ENCODE measurements at regions not wholly inside any gene's neighbourhood (a gene's known extent, or its start where the extent isn't known, plus 50 kb on each side); places are given as distances from the start of the nearest gene placed in this dataset.

- no peak overlapping the region for H3K9ac ChIP-seq (ENCODE audit: low read length)
- no peaks in the 10 kb centered on the region for H3K9me2 ChIP-seq (replicated peaks; ENCODE audit: insufficient read depth, low read length)
- no peaks in the 10 kb centered on the region for H4K20me1 ChIP-seq (ENCODE audit: low read depth, low read length)
- H3K9me3 ChIP-seq (ENCODE audit: insufficient read depth, low read length), result no peaks in the 10 kb centered on the region
- H2AFZ ChIP-seq (ENCODE audit: low read depth, low read length, severe bottlenecking), result no peak overlapping the region
- no peak for TF ChIP-seq CTCF (IDR thresholded peaks at IDR 0.05; ENCODE audit: insufficient read depth, low read length, poor library complexity, severe bottlenecking)
- no peak for TF ChIP-seq EZH2phosphoT487 (conservative IDR thresholded peaks at IDR 0.05; ENCODE audit: low read length)
- no peaks in the 10 kb centered on the region for H3K36me3 ChIP-seq (ENCODE audit: low read length)
- no peak overlapping the region for H3K27ac ChIP-seq (ENCODE audit: low read depth, low read length)
- no peaks in the 10 kb centered on the region for H3K27me3 ChIP-seq (ENCODE audit: low read length)
- H3K4me2 ChIP-seq (ENCODE audit: low read depth, low read length, poor library complexity, severe bottlenecking), result no peak overlapping the region
- no peak overlapping the region for H3K4me3 ChIP-seq (ENCODE audit: insufficient read depth, low read length, poor library complexity, severe bottlenecking)
- no peaks in the 10 kb centered on the region for H3F3A ChIP-seq (ENCODE audit: insufficient read depth)
- H3K79me2 ChIP-seq (ENCODE audit: insufficient read depth, low read length), result no peaks in the 10 kb centered on the region
These were observed 172.5 kb upstream of the JARID2 start for GRCh38 chr6:15073344-15073789.

GRCh38 chr6:15073883-15074465 is 171.9 kb upstream of the JARID2 start:
- Histone ChIP-seq H3K27me3 (ENCODE audit: low read length) (no peaks in the 10 kb centered on the region), H3K79me2 (ENCODE audit: insufficient read depth, low read length) (no peaks in the 10 kb centered on the region), H3K36me3 (ENCODE audit: low read length) (no peaks in the 10 kb centered on the region), H3K9ac (ENCODE audit: low read length) (no peak overlapping the region), H3K4me2 (ENCODE audit: low read depth, low read length, poor library complexity, severe bottlenecking) (no peak overlapping the region), H3F3A (ENCODE audit: insufficient read depth) (no peaks in the 10 kb centered on the region), H3K9me3 (ENCODE audit: insufficient read depth, low read length) (no peaks in the 10 kb centered on the region), H3K9me2 (replicated peaks; ENCODE audit: insufficient read depth, low read length) (no peaks in the 10 kb centered on the region), H2AFZ (ENCODE audit: low read depth, low read length, severe bottlenecking) (no peak overlapping the region), H4K20me1 (ENCODE audit: low read depth, low read length) (no peaks in the 10 kb centered on the region), H3K4me3 (ENCODE audit: insufficient read depth, low read length, poor library complexity, severe bottlenecking) (no peak overlapping the region), H3K27ac (ENCODE audit: low read depth, low read length) (no peak overlapping the region)
- TF ChIP-seq CTCF (IDR thresholded peaks at IDR 0.05; ENCODE audit: insufficient read depth, low read length, poor library complexity, severe bottlenecking), result no peak
- no peak for TF ChIP-seq EZH2phosphoT487 (conservative IDR thresholded peaks at IDR 0.05; ENCODE audit: low read length)

- no peak overlapping the region for H3K27ac ChIP-seq (ENCODE audit: low read depth, low read length)
These were observed 171.1 kb upstream of the JARID2 start for GRCh38 chr6:15074806-15075205.

More at GRCh38 chr6:15074806-15075205, 171.1 kb upstream of the JARID2 start:
- H3K27me3 ChIP-seq (ENCODE audit: low read length), result no peaks in the 10 kb centered on the region
- no peaks in the 10 kb centered on the region for H3K9me3 ChIP-seq (ENCODE audit: insufficient read depth, low read length)
- no peaks in the 10 kb centered on the region for H3K79me2 ChIP-seq (ENCODE audit: insufficient read depth, low read length)
- H3F3A ChIP-seq (ENCODE audit: insufficient read depth), result no peaks in the 10 kb centered on the region
- TF ChIP-seq CTCF (IDR thresholded peaks at IDR 0.05; ENCODE audit: insufficient read depth, low read length, poor library complexity, severe bottlenecking) (no peak), EZH2phosphoT487 (conservative IDR thresholded peaks at IDR 0.05; ENCODE audit: low read length) (no peak)
- no peak overlapping the region for H3K4me2 ChIP-seq (ENCODE audit: low read depth, low read length, poor library complexity, severe bottlenecking)
- no peaks in the 10 kb centered on the region for H4K20me1 ChIP-seq (ENCODE audit: low read depth, low read length)
- no peak overlapping the region for H3K4me3 ChIP-seq (ENCODE audit: insufficient read depth, low read length, poor library complexity, severe bottlenecking)
- no peak overlapping the region for H2AFZ ChIP-seq (ENCODE audit: low read depth, low read length, severe bottlenecking)
- no peaks in the 10 kb centered on the region for H3K9me2 ChIP-seq (replicated peaks; ENCODE audit: insufficient read depth, low read length)
- no peak overlapping the region for H3K9ac ChIP-seq (ENCODE audit: low read length)
- H3K36me3 ChIP-seq (ENCODE audit: low read length), result no peaks in the 10 kb centered on the region
